GM19395 (cell line): ENCODE measurements at regions not wholly inside any gene's neighbourhood (a gene's known extent, or its start where the extent isn't known, plus 50 kb on each side); places are given as distances from the start of the nearest gene placed in this dataset.

Experiments used
- ATAC-seq: cut with Tn5 transposase; IDR thresholded peaks from one replicate; pipeline ENCODE4 v1.9.1; 2021; ENCODE audit warnings: mild to moderate bottlenecking, moderate library complexity; ENCODE audit not compliant: unreplicated experiment

GRCh38 chr20:53702617-53703016 lies 109.0 kb upstream of the ZNF217 start:
- no peak for ATAC-seq

GRCh38 chr20:53699906-53700305 lies 106.3 kb upstream of the ZNF217 start:
- ATAC-seq: no peak

GRCh38 chr20:53699085-53699674 lies 105.5 kb upstream of the ZNF217 start:
- ATAC-seq: no peak

GRCh38 chr20:53698371-53698978 lies 104.8 kb upstream of the ZNF217 start:
- ATAC-seq: no peak

GRCh38 chr20:53695797-53696527 lies 102.3 kb upstream of the ZNF217 start:
- ATAC-seq: no peak

GRCh38 chr20:53693262-53693871 lies 99.7 kb upstream of the ZNF217 start:
- peak; percentile 62 for ATAC-seq

GRCh38 chr20:53692465-53693067 lies 98.9 kb upstream of the ZNF217 start:
- ATAC-seq: no peak

- no peak for ATAC-seq
Measured at GRCh38 chr20:53691811-53692192, 98.2 kb upstream of the ZNF217 start.

- no peak for ATAC-seq
Measured at GRCh38 chr20:53691060-53691810, 97.6 kb upstream of the ZNF217 start.

GRCh38 chr20:53688085-53688484 lies 94.4 kb upstream of the ZNF217 start:
- no peak for ATAC-seq

- no peak for ATAC-seq
Measured at GRCh38 chr20:53685070-53685595, 91.5 kb upstream of the ZNF217 start.

- no peak for ATAC-seq
Measured at GRCh38 chr20:53683506-53683905, 89.9 kb upstream of the ZNF217 start.

GRCh38 chr20:53681352-53682212 lies 87.9 kb upstream of the ZNF217 start:
- ATAC-seq: no peak

GRCh38 chr20:53679597-53680309 lies 86.1 kb upstream of the ZNF217 start:
- ATAC-seq: no peak

GRCh38 chr20:53678990-53679596 lies 85.5 kb upstream of the ZNF217 start:
- ATAC-seq: no peak

- no peak for ATAC-seq
Measured at GRCh38 chr20:53678315-53678989, 84.8 kb upstream of the ZNF217 start.

- ATAC-seq: no peak
Measured at GRCh38 chr20:53677447-53678314, 84.0 kb upstream of the ZNF217 start.
